NT2/D1 (cell line): ENCODE measurements at regions not wholly inside any gene's neighbourhood (a gene's known extent, or its start where the extent isn't known, plus 50 kb on each side); places are given as distances from the start of the nearest gene placed in this dataset.

ENCODE experiments used
- SUZ12 ChIP-seq: IDR thresholded peaks from 2 replicates; pipeline ENCODE4 v1.6.1; 2011; ENCODE audit not compliant: insufficient read length, insufficient read depth; ENCODE audit errors: extremely low read depth
- YY1 ChIP-seq: IDR thresholded peaks from 2 replicates; pipeline ENCODE4 v1.6.1; 2011; ENCODE audit not compliant: insufficient read length, insufficient read depth
- ZNF274 ChIP-seq: IDR thresholded peaks from 2 replicates; pipeline ENCODE4 v1.6.1; 2011; ENCODE audit warnings: mild to moderate bottlenecking, low read depth, low read length

DNA sequence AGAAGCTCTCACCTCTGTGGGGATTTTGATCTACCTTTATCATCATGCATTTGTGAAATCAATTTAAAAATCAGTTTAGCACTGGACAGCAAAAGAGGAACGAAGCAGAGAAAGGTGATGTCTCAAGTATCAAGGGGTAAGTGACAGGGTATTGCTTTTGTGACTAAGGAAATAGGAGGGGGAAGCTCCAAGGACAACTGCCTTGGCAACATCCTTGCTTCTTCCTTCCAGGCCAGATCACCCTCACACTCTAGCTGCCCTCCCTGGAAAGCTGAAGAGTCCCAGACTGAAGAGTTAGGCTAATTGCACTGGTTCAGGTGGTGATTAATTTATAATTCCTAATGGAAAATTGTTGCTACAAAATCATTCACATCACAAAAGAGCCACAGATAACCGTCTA lies 859.1 kb upstream of the ACVR2A start:
- TF ChIP-seq YY1 (no peak), ZNF274 (no peak), SUZ12 (no peak)
